D721Med (cell line): ENCODE measurements at regions not wholly inside any gene's neighbourhood (a gene's known extent, or its start where the extent isn't known, plus 50 kb on each side); places are given as distances from the start of the nearest gene placed in this dataset.

Source experiments
- DNase-seq: peaks from one replicate; pipeline ENCODE4 v3.0.0; 2011; ENCODE audit warnings: low spot score; ENCODE audit not compliant: insufficient read length
- FAIRE-seq: peaks from 2 replicates; lab custom pipeline; 2011; peaks lifted over from hg19 to GRCh38; lab: Jason Lieb, UNC
- CTCF ChIP-seq: IDR thresholded peaks from 2 replicates; pipeline ENCODE4 v1.5.1; 2012; ENCODE audit warnings: mild to moderate bottlenecking, control low read depth; ENCODE audit not compliant: insufficient read depth; ENCODE audit errors: missing control alignments

- TF ChIP-seq CTCF: no peak
- DNase-seq: no peak
- FAIRE-seq: no peak
Measured at GRCh38 chr9:86730163-86730928, 217.0 kb downstream of the GAS1 start.

- no peak for TF ChIP-seq CTCF
- DNase-seq (no peak), FAIRE-seq (no peak)
Measured at GRCh38 chr9:86724529-86724928, 222.8 kb downstream of the GAS1 start.

- no peak for FAIRE-seq
- DNase-seq: no peak
- TF ChIP-seq CTCF: no peak
Measured at GRCh38 chr9:86723346-86723745, 224.0 kb downstream of the GAS1 start.

GRCh38 chr9:86722706-86723075 is 224.6 kb downstream of the GAS1 start:
- TF ChIP-seq CTCF: no peak
- FAIRE-seq (no peak), DNase-seq (no peak)

DNA sequence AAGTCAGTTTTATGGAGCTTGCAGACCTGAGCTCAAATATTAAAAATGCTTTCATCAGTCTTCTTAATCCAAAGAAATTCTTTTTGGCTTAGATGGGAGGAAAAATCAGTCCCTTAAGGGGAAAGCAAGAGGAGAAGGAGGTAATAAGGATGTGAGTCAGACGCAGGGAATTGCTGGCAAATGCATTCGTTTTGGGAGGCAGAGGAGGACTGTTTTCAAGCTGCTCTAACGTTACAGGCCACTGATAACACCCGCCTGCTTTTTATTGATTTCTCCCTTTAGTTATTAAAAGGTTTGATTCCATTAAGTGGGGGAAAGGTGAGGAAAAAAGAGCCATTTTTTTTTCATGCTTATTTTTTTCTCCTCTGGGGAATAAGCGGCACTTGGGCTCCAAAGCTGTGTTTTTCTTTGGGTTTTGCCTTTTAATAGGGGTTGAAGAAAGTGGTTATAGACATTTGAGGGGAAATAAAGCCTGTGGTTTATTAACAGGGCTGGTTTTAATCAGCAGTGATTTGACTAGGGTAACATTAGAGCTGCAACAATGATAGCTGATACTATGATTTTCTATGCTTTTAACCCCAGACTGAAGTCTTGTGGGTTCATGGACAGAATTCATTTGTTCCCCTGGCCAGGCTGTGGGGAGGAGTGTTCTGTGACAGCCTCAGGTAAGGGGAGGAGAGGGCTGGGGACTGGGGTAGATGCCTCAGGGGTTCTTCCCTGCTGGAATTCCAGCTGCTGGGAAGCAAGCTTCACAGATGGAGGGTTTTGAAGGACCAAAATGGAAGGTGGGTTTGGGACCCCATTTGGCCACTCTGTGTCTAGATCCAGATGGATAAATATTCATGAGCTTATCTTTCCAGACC is 225.2 kb downstream of the GAS1 start:
- no peak for DNase-seq
- no peak for TF ChIP-seq CTCF
- FAIRE-seq: no peak

- DNase-seq: no peak
- FAIRE-seq: no peak
- no peak for TF ChIP-seq CTCF
Measured at GRCh38 chr9:86721226-86721781, 226.0 kb downstream of the GAS1 start.
